ENCODE measurements at regions not wholly inside any gene's neighbourhood (a gene's known extent, or its start where the extent isn't known, plus 50 kb on each side); places are given as distances from the start of the nearest gene placed in this dataset.

DNA sequence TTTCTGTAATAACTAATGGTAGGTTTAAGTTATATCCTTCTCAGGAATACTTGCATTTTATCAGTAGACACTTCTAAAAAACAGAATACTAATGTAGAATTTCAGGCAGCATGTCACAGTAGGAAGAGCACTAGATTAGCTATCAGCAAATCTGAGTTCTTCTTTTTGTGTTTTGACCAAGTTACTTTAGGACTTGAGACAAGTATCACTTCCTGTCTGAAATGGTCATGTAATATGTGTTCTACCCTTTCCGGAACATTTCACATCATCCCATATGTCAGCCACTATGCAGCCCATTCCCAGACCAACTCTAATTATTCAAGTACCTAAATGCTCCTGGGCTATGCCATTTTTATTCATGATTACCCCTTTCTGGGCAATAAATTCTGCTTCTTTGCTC lies 401.8 kb upstream of the RPS6KA3 start:
- intact Hi-C loops (cut with micrococcal nuclease) = no loop called here
- H3K4me3 ChIP-seq (ENCODE audit: low read length) = no peak overlapping the region
- no peaks in the 10 kb centered on the region for H3F3A ChIP-seq (ENCODE audit: low read length, unreplicated experiment)
- BruUV-seq (replicated peaks) = no TSS peak
- TF ChIP-seq EZH2phosphoT487 (IDR thresholded peaks at IDR 0.05; ENCODE audit: borderline replicate concordance, low read length) (no peak), EZH2 (IDR thresholded peaks at IDR 0.05; ENCODE audit: low read length, unreplicated experiment) (no peak)
- TF ChIP-seq, protein P1, sequence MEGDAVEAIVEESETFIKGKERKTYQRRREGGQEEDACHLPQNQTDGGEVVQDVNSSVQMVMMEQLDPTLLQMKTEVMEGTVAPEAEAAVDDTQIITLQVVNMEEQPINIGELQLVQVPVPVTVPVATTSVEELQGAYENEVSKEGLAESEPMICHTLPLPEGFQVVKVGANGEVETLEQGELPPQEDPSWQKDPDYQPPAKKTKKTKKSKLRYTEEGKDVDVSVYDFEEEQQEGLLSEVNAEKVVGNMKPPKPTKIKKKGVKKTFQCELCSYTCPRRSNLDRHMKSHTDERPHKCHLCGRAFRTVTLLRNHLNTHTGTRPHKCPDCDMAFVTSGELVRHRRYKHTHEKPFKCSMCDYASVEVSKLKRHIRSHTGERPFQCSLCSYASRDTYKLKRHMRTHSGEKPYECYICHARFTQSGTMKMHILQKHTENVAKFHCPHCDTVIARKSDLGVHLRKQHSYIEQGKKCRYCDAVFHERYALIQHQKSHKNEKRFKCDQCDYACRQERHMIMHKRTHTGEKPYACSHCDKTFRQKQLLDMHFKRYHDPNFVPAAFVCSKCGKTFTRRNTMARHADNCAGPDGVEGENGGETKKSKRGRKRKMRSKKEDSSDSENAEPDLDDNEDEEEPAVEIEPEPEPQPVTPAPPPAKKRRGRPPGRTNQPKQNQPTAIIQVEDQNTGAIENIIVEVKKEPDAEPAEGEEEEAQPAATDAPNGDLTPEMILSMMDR (conservative IDR thresholded peaks at IDR 0.05; ENCODE audit: low read depth, low read length) = no peak
- no peak overlapping the region for H3K4me2 ChIP-seq (ENCODE audit: low read length)
- H3K79me2 ChIP-seq (ENCODE audit: low read length) = no peaks in the 10 kb centered on the region
- ChIA-PET CTCF (no interaction called here), POLR2A (ENCODE audit: unreplicated experiment) (no interaction called here)
- H3K9ac ChIP-seq (ENCODE audit: low read length) = no peak overlapping the region
- no peaks in the 10 kb centered on the region for H3K9me2 ChIP-seq (replicated peaks; ENCODE audit: low read length)
- H3K27me3 ChIP-seq (ENCODE audit: low read length) = peaks cover 11% of the 10 kb centered on the region; the same call in 1 of the 2 replicates
- no peak overlapping the region for H3K27ac ChIP-seq (ENCODE audit: low read length)
- no peak overlapping the region for H2AFZ ChIP-seq (ENCODE audit: low read length)
- ATAC-seq (no peak), DNase-seq (no peak)
- H3K4me1 ChIP-seq (ENCODE audit: insufficient read depth, low read length) = no peaks in the 10 kb centered on the region
- no peaks in the 10 kb centered on the region for H4K20me1 ChIP-seq (ENCODE audit: low read length)
- H3K36me3 ChIP-seq (ENCODE audit: low read depth, low read length) = no peaks in the 10 kb centered on the region
- no peaks in the 10 kb centered on the region for H3K9me3 ChIP-seq (ENCODE audit: low read length)

DNA sequence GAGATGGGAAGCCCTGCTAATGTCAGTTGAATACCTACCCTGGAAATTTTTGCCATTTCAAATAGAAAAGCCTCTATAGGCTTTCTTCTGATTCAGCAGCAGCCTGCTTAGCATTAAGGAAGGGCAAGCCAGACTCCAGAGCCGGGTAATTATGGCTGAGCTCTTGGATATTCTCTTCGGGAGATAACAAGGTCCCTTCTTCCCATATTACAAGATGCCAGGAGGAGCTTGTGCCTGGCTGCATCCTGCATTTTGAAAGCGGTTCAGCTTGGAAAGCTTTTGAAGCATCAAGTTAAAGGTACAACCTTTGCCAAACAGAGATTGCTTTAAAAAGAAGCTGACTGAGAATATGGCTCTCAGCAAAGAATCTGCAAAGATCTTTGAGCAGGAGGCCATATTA lies 399.6 kb upstream of the RPS6KA3 start:
- Histone ChIP-seq H2AFZ (ENCODE audit: low read length) (no peak overlapping the region), H3F3A (ENCODE audit: low read length, unreplicated experiment) (no peaks in the 10 kb centered on the region), H4K20me1 (ENCODE audit: low read length) (no peaks in the 10 kb centered on the region), H3K4me1 (ENCODE audit: insufficient read depth, low read length) (no peaks in the 10 kb centered on the region), H3K4me2 (ENCODE audit: low read length) (no peak overlapping the region), H3K27me3 (ENCODE audit: low read length) (peaks cover 11% of the 10 kb centered on the region; the same call in 1 of the 2 replicates), H3K79me2 (ENCODE audit: low read length) (no peaks in the 10 kb centered on the region), H3K36me3 (ENCODE audit: low read depth, low read length) (no peaks in the 10 kb centered on the region), H3K27ac (ENCODE audit: low read length) (no peak overlapping the region), H3K4me3 (ENCODE audit: low read length) (no peak overlapping the region), H3K9me2 (replicated peaks; ENCODE audit: low read length) (no peaks in the 10 kb centered on the region), H3K9ac (ENCODE audit: low read length) (no peak overlapping the region), H3K9me3 (ENCODE audit: low read length) (no peaks in the 10 kb centered on the region)
- DNase-seq (no peak), ATAC-seq (no peak)
- no TSS peak for BruUV-seq (replicated peaks)
- intact Hi-C loops (cut with micrococcal nuclease) = no loop called here
- CTCF ChIA-PET = no interaction called here
- TF ChIP-seq, protein P1 (conservative IDR thresholded peaks at IDR 0.05; ENCODE audit: low read depth, low read length) = no peak
- no peak for TF ChIP-seq EZH2 (IDR thresholded peaks at IDR 0.05; ENCODE audit: low read length, unreplicated experiment)
- TF ChIP-seq EZH2phosphoT487 (IDR thresholded peaks at IDR 0.05; ENCODE audit: borderline replicate concordance, low read length) = no peak
- POLR2A ChIA-PET (ENCODE audit: unreplicated experiment) = no interaction called here

DNA sequence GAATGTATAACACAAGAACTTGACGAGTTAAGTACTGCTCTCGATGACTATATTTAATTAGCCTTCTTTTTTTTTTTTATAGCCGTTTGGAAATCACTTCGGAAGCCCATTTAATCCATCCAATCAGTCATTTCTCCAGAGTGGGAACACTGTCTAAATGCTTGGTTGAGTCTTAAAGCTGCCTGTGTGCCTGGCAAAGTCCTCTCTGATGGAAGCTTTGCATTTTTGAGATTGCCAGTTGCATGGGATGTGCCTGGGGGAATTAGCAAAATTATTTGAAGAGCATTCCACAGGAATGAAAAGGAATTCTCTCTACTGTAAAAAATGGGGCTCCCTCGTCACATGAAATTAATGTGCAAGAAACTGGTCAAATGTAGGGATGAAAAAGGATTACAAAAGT lies 398.8 kb upstream of the RPS6KA3 start:
- Histone ChIP-seq H2AFZ (ENCODE audit: low read length) (no peak overlapping the region), H3K27ac (ENCODE audit: low read length) (no peak overlapping the region), H3K4me2 (ENCODE audit: low read length) (no peak overlapping the region), H3K79me2 (ENCODE audit: low read length) (no peaks in the 10 kb centered on the region), H3K27me3 (ENCODE audit: low read length) (peaks cover 11% of the 10 kb centered on the region; the same call in 1 of the 2 replicates), H3K9ac (ENCODE audit: low read length) (no peak overlapping the region), H3F3A (ENCODE audit: low read length, unreplicated experiment) (no peaks in the 10 kb centered on the region), H3K36me3 (ENCODE audit: low read depth, low read length) (no peaks in the 10 kb centered on the region), H3K9me2 (replicated peaks; ENCODE audit: low read length) (no peaks in the 10 kb centered on the region), H4K20me1 (ENCODE audit: low read length) (no peaks in the 10 kb centered on the region), H3K4me1 (ENCODE audit: insufficient read depth, low read length) (no peaks in the 10 kb centered on the region), H3K9me3 (ENCODE audit: low read length) (no peaks in the 10 kb centered on the region), H3K4me3 (ENCODE audit: low read length) (no peak overlapping the region)
- BruUV-seq (replicated peaks) = no TSS peak
- intact Hi-C loops (cut with micrococcal nuclease) = no loop called here
- TF ChIP-seq EZH2phosphoT487 (IDR thresholded peaks at IDR 0.05; ENCODE audit: borderline replicate concordance, low read length) = no peak
- DNase-seq (no peak), ATAC-seq (no peak)
- ChIA-PET CTCF (no interaction called here), POLR2A (ENCODE audit: unreplicated experiment) (no interaction called here)

Measured in PC-3 (cell line).